ENCODE measurements at regions not wholly inside any gene's neighbourhood (a gene's known extent, or its start where the extent isn't known, plus 50 kb on each side); places are given as distances from the start of the nearest gene placed in this dataset.

GRCh38 chr5:74199005-74199404 lies 441.5 kb downstream of the ENC1 start:
- H3K4me3 ChIP-seq (replicated peaks in 1 of 2; ENCODE audit: low read depth in 2 of 2, low read length in 2 of 2), result no peak overlapping the region
- TF ChIP-seq CTCF (IDR thresholded peaks at IDR 0.05; ENCODE audit: low read depth, low read length), result no peak
- DNase-seq (ENCODE audit: low read depth in 2 of 2), result no peak

- no peak overlapping the region for H3K4me3 ChIP-seq (replicated peaks in 1 of 2; ENCODE audit: low read depth in 2 of 2, low read length in 2 of 2)
- no peak for DNase-seq (ENCODE audit: low read depth in 2 of 2)
- no peak for TF ChIP-seq CTCF (IDR thresholded peaks at IDR 0.05; ENCODE audit: low read depth, low read length)
These were observed 442.4 kb downstream of the ENC1 start for GRCh38 chr5:74198156-74198555.

- H3K4me3 ChIP-seq (replicated peaks in 1 of 2; ENCODE audit: low read depth in 2 of 2, low read length in 2 of 2), result no peak overlapping the region
- TF ChIP-seq CTCF (IDR thresholded peaks at IDR 0.05; ENCODE audit: low read depth, low read length), result no peak
- DNase-seq (ENCODE audit: low read depth in 2 of 2), result no peak
These were observed 444.3 kb downstream of the ENC1 start for GRCh38 chr5:74196233-74196632.

GRCh38 chr5:74194196-74194595 lies 446.3 kb downstream of the ENC1 start:
- TF ChIP-seq CTCF (IDR thresholded peaks at IDR 0.05; ENCODE audit: low read depth, low read length), result no peak
- DNase-seq (ENCODE audit: low read depth in 2 of 2), result no peak
- no peak overlapping the region for H3K4me3 ChIP-seq (replicated peaks in 1 of 2; ENCODE audit: low read depth in 2 of 2, low read length in 2 of 2)

- TF ChIP-seq CTCF (IDR thresholded peaks at IDR 0.05; ENCODE audit: low read depth, low read length), result no peak
- peak in 1 of 2 donors; percentile 29 for DNase-seq (ENCODE audit: low read depth in 2 of 2)
- no peak overlapping the region for H3K4me3 ChIP-seq (replicated peaks in 1 of 2; ENCODE audit: low read depth in 2 of 2, low read length in 2 of 2)
These were observed 447.8 kb downstream of the ENC1 start for GRCh38 chr5:74192606-74193299.

GRCh38 chr5:74188351-74189105 lies 452.0 kb downstream of the ENC1 start:
- no peak for DNase-seq (ENCODE audit: low read depth in 2 of 2)
- no peak overlapping the region for H3K4me3 ChIP-seq (replicated peaks in 1 of 2; ENCODE audit: low read depth in 2 of 2, low read length in 2 of 2)
- TF ChIP-seq CTCF (IDR thresholded peaks at IDR 0.05; ENCODE audit: low read depth, low read length), result no peak

Data from cardiac fibroblast (primary cell).